AG08396 (cell line): ENCODE measurements at regions not wholly inside any gene's neighbourhood (a gene's known extent, or its start where the extent isn't known, plus 50 kb on each side); places are given as distances from the start of the nearest gene placed in this dataset.
"Not testable (repeated sequence)": the region's sequence is repeated elsewhere in the genome, so short reads cannot be mapped to it uniquely, and the experiment has no call there.

ENCODE experiments used
- DNase-seq: peaks from one replicate; pipeline ENCODE4 v3.0.0; 2012; ENCODE audit warnings: low spot score, mixed read lengths

- DNase-seq, result no peak
These were observed 137.4 kb upstream of the TNRC6C start for GRCh38 chr17:77821114-77821513.

- no peak for DNase-seq
These were observed 136.0 kb upstream of the TNRC6C start for GRCh38 chr17:77822302-77823030.

- no peak for DNase-seq
These were observed 134.3 kb upstream of the TNRC6C start for GRCh38 chr17:77824102-77824779.

DNA sequence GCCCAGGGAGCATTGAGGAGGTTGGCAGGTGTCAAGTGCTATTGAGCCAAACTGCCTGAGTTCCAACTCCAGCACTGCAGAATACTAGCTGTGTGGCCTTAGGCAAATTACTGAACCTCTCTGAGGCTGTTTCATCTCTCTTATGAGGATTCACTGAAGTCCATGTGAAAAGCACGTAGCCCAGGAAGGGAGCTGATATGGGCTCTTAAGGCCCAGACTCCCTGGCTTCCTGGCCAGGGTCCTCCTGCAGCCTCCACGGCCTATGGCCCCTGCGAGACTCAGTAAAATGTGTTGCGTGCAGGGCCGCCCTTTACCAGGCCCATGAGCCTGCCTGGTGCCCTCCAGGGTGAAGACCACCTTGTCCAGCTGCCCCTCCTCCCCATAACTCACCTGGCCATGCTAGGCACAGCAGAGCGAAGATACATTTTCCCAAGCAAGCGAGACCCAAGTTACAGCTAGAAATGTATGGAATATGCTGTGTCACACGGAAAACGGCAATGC, 133.7 kb upstream of the TNRC6C start:
- DNase-seq, result no peak

DNA sequence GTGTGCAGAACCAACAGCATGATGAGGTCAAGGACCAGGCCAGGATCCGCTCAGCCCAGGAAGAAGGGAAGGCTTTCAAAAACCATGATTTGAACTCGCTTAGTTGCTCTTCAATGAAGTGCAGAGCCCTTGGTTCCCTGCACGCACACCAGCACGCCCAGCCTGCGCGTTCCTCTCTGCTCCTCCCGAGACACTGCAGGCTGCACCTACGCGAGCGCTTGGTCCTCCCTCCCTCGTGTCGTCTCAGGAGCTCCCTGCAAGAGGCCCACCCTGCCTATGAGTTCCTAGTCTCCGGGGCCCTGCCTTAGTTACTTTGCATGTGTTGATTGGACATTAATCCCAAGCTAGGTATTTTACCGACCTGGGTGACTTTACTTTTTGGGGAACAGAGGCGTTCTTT, 132.9 kb upstream of the TNRC6C start:
- no peak for DNase-seq

DNA sequence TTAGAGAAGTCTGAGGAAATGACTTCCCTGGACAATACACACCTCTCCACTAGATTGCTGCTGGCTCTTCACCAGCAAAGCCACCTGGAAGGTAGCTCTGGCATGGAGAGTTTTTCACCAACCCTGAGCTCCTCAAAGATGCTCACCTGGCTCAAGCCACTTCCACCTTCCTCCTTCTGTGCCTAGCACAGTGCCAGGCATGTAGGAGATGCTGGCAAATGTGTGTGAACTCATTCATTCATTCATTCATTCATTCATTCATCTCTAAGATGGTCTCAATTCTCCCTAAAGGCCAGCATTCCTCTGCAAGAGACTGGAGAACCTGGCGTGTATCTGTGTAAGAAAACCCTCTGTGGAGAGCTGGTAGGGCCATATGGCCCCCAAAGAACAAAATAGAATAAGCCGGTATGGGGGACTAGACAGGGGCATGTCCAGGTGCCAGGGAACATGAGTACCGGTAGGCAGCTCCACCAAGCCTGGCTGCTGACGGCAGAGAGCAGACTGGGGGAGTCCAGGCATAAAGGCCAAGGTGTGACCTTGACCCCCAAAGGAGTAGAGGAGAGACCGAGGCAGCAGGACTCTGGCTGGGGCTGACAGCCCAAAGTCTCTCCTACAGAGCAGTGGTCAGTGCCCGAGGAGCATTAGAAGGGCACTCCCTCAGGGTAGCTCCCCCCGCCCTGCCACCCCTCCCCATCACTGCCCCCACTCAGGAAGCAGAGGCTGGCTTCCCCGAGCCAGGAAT, 132.2 kb upstream of the TNRC6C start:
- DNase-seq, result no peak

GRCh38 chr17:77827039-77827438, 131.5 kb upstream of the TNRC6C start:
- DNase-seq, result no peak

DNA sequence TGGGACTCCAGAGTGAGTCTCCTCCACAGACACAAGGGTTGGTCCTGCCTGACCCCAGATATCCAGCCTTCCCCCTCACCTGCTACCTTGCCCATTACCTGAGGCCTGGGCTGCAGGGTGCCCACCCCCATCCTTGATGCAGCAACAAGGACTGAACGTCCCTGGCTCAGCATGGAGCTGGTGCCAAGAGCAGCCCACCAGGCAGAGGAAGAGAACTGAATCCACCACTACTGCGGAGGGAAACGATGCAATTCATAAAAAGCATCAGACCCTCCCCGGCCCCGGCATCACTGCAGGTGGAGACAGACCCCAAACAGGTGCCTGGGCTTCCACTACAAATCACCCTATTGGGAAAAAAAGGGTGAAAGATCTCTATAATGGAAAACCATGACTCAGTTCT, 131.0 kb upstream of the TNRC6C start:
- no peak for DNase-seq

- DNase-seq, result no peak
These were observed 129.6 kb upstream of the TNRC6C start for GRCh38 chr17:77828749-77829539.

DNA sequence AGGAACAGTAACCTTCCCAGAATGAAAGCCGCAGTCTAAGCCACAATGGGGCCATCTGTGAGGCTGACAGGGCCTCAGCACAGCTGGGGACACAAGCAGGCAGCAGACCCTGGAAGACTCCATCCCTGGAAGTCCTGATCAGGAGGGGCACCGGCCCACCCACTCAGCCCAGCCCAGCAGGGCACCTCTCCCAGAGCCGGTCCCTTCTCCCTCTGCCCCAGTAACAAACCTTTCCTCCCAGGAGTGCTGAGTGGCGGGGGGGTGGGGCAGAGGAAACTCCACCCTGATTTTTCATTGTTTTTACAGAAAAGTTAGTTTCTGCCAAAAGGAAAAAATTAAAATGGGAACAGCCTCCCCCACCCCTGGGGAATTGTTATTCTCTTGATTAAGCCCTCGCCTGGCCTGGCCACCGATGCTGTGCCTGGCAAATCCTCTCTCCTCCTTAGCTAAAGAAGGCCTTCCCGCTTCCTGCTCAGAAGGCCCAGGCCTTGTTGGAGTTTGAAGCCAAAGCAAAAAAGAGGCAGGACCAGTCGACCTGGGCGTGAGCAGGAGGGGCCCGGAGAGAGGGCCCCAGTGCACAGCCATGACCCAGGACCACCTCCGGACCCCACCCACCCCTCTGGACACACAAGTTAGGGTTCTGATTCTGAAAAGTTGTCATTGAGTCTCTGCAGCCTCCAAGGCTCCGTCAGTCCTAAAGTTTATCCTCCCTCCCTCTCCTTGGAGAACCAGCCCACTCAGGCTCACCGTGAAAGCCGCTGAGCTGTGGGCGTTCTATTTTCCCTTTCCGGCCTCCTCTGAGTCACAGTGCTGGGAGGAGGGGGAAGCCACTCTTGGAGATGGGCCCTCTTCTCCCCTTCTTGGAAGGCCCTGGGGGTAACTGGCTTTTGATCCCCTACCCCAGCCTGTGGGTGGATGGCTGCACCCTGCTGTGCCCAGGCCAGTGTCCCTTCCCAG, 128.4 kb upstream of the TNRC6C start:
- peak; percentile 75 for DNase-seq

DNA sequence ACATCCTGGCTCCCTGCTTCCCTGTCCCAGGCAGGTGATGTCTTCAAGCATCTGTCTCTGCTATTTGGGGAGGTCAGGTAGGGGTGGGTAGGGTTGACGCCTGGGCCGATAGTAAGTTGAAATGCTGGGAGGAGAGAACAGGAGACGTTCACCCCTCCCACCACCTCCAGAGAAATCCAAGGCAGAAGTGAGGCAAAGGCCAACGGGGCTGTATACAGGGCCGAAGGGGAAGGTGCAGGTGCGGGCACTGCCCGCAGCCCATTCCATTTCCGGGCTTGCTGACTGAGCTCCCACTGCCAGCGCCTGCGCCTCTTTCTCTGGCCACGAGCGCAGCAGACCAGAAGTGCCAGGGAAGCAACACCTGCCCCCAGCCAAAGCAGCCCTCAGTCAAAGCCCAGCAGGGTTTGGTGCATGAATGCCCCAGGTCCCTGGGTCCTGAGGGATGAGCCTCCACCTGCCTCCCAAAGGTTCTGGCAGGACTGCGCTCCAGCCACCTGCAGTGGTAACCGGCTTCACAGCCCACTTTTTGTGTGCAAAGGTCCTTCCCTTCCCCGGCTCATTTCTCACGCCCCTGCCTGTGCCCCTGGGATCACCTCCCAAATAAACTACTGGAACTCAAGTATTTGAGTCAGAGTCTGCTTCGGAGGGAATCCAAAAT, 127.6 kb upstream of the TNRC6C start:
- DNase-seq, result no peak

DNA sequence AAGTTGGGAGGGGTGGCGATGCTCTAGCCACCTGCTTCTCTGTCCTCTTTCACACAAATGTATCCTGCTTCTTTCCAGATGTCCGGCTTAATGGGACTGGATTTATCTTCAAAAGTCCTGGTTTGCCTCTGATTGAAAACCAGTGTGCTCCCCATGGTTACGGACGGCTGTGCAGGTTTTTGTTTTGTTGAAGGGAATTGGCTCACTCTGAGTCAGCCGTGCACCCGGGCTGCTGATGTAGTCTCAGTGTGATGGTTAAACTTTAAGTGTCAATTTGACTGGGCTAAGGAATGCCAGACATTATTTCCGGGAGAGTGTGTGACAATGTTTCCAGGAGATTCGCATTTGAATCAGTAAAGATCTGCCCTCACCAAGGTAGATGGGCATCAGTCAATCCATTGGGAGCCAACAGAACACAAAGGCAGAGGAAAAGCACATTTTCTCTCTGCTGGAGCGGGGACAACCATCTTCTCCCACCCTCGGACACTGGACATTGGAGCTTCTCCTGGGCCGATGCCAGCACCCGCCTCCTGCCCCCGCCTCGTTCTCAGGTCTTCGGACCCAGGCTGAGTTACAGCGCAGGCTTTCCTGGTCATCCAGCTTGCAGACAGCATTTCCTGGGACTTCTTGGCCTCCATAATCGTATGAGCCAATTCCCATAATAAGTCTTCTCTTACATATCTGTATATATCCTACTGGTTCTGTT, 126.9 kb upstream of the TNRC6C start:
- DNase-seq, result peak; percentile 69

DNA sequence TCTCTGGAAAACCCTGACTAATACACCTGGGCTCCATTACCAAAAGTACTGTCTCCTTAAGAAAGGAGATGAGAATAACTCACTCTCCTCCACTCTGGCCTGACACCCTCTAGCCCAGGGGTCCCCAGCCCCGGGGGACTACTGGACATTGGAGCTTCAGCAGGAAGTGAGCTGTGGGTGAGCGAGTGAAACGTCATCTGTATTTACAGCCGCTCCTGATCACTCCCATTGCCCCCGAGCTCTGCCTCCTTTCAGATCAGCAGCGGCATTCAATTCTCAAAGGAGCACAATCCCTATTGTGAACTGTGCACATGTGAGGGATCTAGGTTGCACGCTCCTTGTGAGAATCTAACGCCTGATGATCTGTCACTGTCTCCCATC, 126.3 kb upstream of the TNRC6C start:
- DNase-seq, result no peak

GRCh38 chr17:77833769-77834168, 124.7 kb upstream of the TNRC6C start:
- DNase-seq, result no peak

- DNase-seq, result peak; percentile 87
These were observed 124.1 kb upstream of the TNRC6C start for GRCh38 chr17:77834170-77835115.

- DNase-seq, result no peak
These were observed 121.9 kb upstream of the TNRC6C start for GRCh38 chr17:77836557-77837041.

GRCh38 chr17:77837072-77837471, 121.4 kb upstream of the TNRC6C start:
- not testable (repeated sequence) for DNase-seq

DNA sequence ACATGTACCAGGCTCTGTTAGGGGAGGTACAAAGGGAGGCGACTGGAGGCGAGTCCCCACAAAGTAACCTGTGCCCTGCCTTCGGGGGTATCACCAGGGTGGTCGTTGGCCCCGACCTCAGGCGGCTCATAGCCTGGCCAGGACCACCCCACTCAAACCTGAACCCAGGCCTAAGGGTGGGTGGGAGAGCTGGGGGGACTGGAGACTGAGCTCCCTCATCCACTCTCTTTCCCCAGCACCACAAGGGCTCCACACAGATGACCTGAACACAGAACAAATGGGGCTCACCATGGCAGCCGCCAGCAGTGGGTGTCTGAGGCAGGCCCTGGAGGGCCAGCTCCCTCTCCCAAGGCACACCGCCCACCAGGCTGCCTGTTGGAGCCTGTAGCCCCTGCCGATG, 120.6 kb upstream of the TNRC6C start:
- no peak for DNase-seq
